Limb (tissue), 2 donors: ENCODE measurements at regions not wholly inside any gene's neighbourhood (a gene's known extent, or its start where the extent isn't known, plus 50 kb on each side); places are given as distances from the start of the nearest gene placed in this dataset.
"Not testable (repeated sequence)": the region's sequence is repeated elsewhere in the genome, so short reads cannot be mapped to it uniquely, and the experiment has no call there.

ENCODE experiments used
- DNase-seq, 2 donors: peaks; one replicate each; pipeline ENCODE4 v3.0.0-alpha.2; 2016; ENCODE audit errors: extremely low spot score in 2 of 2

- DNase-seq = no peak
These were observed 216.3 kb upstream of the FERMT1 start for GRCh38 chr20:6339176-6339575.

- DNase-seq = no peak
These were observed 210.3 kb upstream of the FERMT1 start for GRCh38 chr20:6333110-6333509.

GRCh38 chr20:6321235-6321634, 198.4 kb upstream of the FERMT1 start:
- DNase-seq = not testable (repeated sequence)

GRCh38 chr20:6311841-6312655, 189.2 kb upstream of the FERMT1 start:
- DNase-seq = no peak

GRCh38 chr20:6311097-6311496, 188.3 kb upstream of the FERMT1 start:
- DNase-seq = no peak

GRCh38 chr20:6305536-6305935, 182.7 kb upstream of the FERMT1 start:
- no peak for DNase-seq

- DNase-seq = no peak
These were observed 179.2 kb upstream of the FERMT1 start for GRCh38 chr20:6302041-6302440.

GRCh38 chr20:6299456-6299855, 176.6 kb upstream of the FERMT1 start:
- DNase-seq = no peak

- DNase-seq = no peak
These were observed 175.2 kb upstream of the FERMT1 start for GRCh38 chr20:6298049-6298448.

GRCh38 chr20:6295867-6296256, 173.0 kb upstream of the FERMT1 start:
- no peak for DNase-seq

- peak in 1 of 2 donors; percentile 19 for DNase-seq
These were observed 172.5 kb upstream of the FERMT1 start for GRCh38 chr20:6295127-6295866.

- DNase-seq = no peak
These were observed 164.6 kb upstream of the FERMT1 start for GRCh38 chr20:6287471-6287870.

GRCh38 chr20:6282642-6283041, 159.8 kb upstream of the FERMT1 start:
- no peak for DNase-seq

- DNase-seq = peak in 1 of 2 donors; percentile 34
These were observed 154.9 kb upstream of the FERMT1 start for GRCh38 chr20:6277661-6278240.

GRCh38 chr20:6270404-6270803, 147.6 kb upstream of the FERMT1 start:
- DNase-seq = not testable (repeated sequence)

GRCh38 chr20:6269168-6269873, 146.5 kb upstream of the FERMT1 start:
- DNase-seq = no peak

- DNase-seq = peak; percentile 42 to 78
These were observed 142.5 kb upstream of the FERMT1 start for GRCh38 chr20:6265204-6265904.

- DNase-seq = no peak
These were observed 130.6 kb upstream of the FERMT1 start for GRCh38 chr20:6253396-6253795.

GRCh38 chr20:6245436-6245835, 122.6 kb upstream of the FERMT1 start:
- no peak for DNase-seq

- DNase-seq = no peak
These were observed 118.8 kb upstream of the FERMT1 start for GRCh38 chr20:6241591-6241990.

- DNase-seq = no peak
These were observed 117.2 kb upstream of the FERMT1 start for GRCh38 chr20:6240059-6240458.
